Smooth muscle cell (in vitro differentiated cells): ENCODE measurements at regions not wholly inside any gene's neighbourhood (a gene's known extent, or its start where the extent isn't known, plus 50 kb on each side); places are given as distances from the start of the nearest gene placed in this dataset.

ENCODE experiments used
- DNase-seq: peaks from one replicate; lab custom pipeline; 2025; ENCODE audit not compliant: unreplicated experiment; lab: John Stamatoyannopoulos, UW
- H2AFZ ChIP-seq: fragments of 200-600 bp; sonication (generic); 2 replicates; pipeline ENCODE4 v1.6.0; 2016; ENCODE audit warnings: antibody characterized with exemption, low read depth, mild to moderate bottlenecking
- H3F3A ChIP-seq: fragments of 200-600 bp; sonication (generic); 2 replicates; pipeline ENCODE4 v1.6.0; 2017; ENCODE audit warnings: antibody characterized with exemption, low read depth
- H3K27ac ChIP-seq: fragments of 200-600 bp; sonication (generic); 2 replicates; pipeline ENCODE4 v1.5.1; 2016; ENCODE audit warnings: low read depth, mild to moderate bottlenecking
- H3K27me3 ChIP-seq: fragments of 200-600 bp; sonication (generic); 2 replicates; pipeline ENCODE4 v1.6.1; 2016; ENCODE audit warnings: low read depth, mild to moderate bottlenecking
- H3K36me3 ChIP-seq: fragments of 200-600 bp; sonication (generic); 2 replicates; pipeline ENCODE4 v1.5.1; 2016; ENCODE audit warnings: low read depth
- H3K4me1 ChIP-seq: fragments of 200-600 bp; sonication (generic); 2 replicates; pipeline ENCODE4 v1.5.1; 2016; ENCODE audit warnings: low read depth
- H3K4me2 ChIP-seq: fragments of 200-600 bp; sonication (generic); 2 replicates; pipeline ENCODE4 v1.6.0; 2016; ENCODE audit warnings: mild to moderate bottlenecking
- H3K4me3 ChIP-seq: fragments of 200-600 bp; sonication (generic); 2 replicates; pipeline ENCODE4 v1.5.1; 2016; ENCODE audit warnings: mild to moderate bottlenecking
- H3K79me2 ChIP-seq: fragments of 200-600 bp; sonication (generic); 2 replicates; pipeline ENCODE4 v1.6.0; 2016; ENCODE audit warnings: low read depth, mild to moderate bottlenecking
- H3K9ac ChIP-seq: fragments of 200-600 bp; sonication (generic); 2 replicates; pipeline ENCODE4 v1.6.0; 2016; ENCODE audit warnings: low read depth
- H3K9me3 ChIP-seq: fragments of 200-600 bp; sonication (generic); replicated peaks from 2 replicates; pipeline ENCODE4 v1.5.1; 2016; ENCODE audit warnings: low read depth
- H4K20me1 ChIP-seq: fragments of 200-600 bp; sonication (generic); 2 replicates; pipeline ENCODE4 v1.6.0; 2016; ENCODE audit warnings: low read depth
- CTCF ChIP-seq: fragments of 200-600 bp; sonication (generic); IDR thresholded peaks from 2 replicates; pipeline ENCODE4 v1.5.1; 2017; ENCODE audit warnings: borderline replicate concordance, mild to moderate bottlenecking, antibody characterized with exemption; ENCODE audit not compliant: insufficient read depth, poor library complexity, severe bottlenecking
- WGBS: methylation state at CpG from one replicate; pipeline ENCODE4 v1.1.7; 2016; ENCODE audit warnings: low lambda C conversion rate; 5-methylcytosine and 5-hydroxymethylcytosine counted together

GRCh38 chrX:20988804-20989203 lies 385.4 kb upstream of the CNKSR2 start:
- 65% methylated on average over 2 of the region's 2 CpGs for WGBS
- no peak overlapping the region for H3K4me3 ChIP-seq
- H3K4me2 ChIP-seq = no peak overlapping the region
- H3K4me1 ChIP-seq = no peaks in the 10 kb centered on the region
- H3F3A ChIP-seq = no peaks in the 10 kb centered on the region
- no peaks in the 10 kb centered on the region for H3K79me2 ChIP-seq
- DNase-seq = no peak
- no peak overlapping the region for H3K9ac ChIP-seq
- TF ChIP-seq CTCF = no peak
- H2AFZ ChIP-seq = no peak overlapping the region
- H3K9me3 ChIP-seq = no peaks in the 10 kb centered on the region
- no peaks in the 10 kb centered on the region for H3K27me3 ChIP-seq
- no peaks in the 10 kb centered on the region for H4K20me1 ChIP-seq
- no peak overlapping the region for H3K27ac ChIP-seq
- no peaks in the 10 kb centered on the region for H3K36me3 ChIP-seq

GRCh38 chrX:20988118-20988517 lies 386.1 kb upstream of the CNKSR2 start:
- H4K20me1 ChIP-seq = no peaks in the 10 kb centered on the region
- H3K27me3 ChIP-seq = no peaks in the 10 kb centered on the region
- 53% methylated on average over 3 of the region's 3 CpGs for WGBS
- no peak for DNase-seq
- no peaks in the 10 kb centered on the region for H3F3A ChIP-seq
- no peak overlapping the region for H2AFZ ChIP-seq
- no peak for TF ChIP-seq CTCF
- no peak overlapping the region for H3K27ac ChIP-seq
- H3K4me3 ChIP-seq = no peak overlapping the region
- H3K9ac ChIP-seq = no peak overlapping the region
- no peak overlapping the region for H3K4me2 ChIP-seq
- no peaks in the 10 kb centered on the region for H3K4me1 ChIP-seq
- no peaks in the 10 kb centered on the region for H3K36me3 ChIP-seq
- H3K79me2 ChIP-seq = no peaks in the 10 kb centered on the region
- H3K9me3 ChIP-seq = no peaks in the 10 kb centered on the region

GRCh38 chrX:20980426-20980825 lies 393.8 kb upstream of the CNKSR2 start:
- Histone ChIP-seq H4K20me1 (no peaks in the 10 kb centered on the region), H3K4me1 (no peaks in the 10 kb centered on the region), H3K4me3 (no peak overlapping the region), H3F3A (no peaks in the 10 kb centered on the region), H3K79me2 (no peaks in the 10 kb centered on the region), H3K36me3 (no peaks in the 10 kb centered on the region), H3K4me2 (no peak overlapping the region), H3K9ac (no peak overlapping the region), H3K27me3 (no peaks in the 10 kb centered on the region), H3K9me3 (no peaks in the 10 kb centered on the region), H3K27ac (no peak overlapping the region), H2AFZ (no peak overlapping the region)
- 81% methylated on average over 1 of the region's 1 CpG for WGBS
- no peak for DNase-seq
- no peak for TF ChIP-seq CTCF

- whole genome bisulfite sequencing = 50% methylated on average over 2 of the region's 2 CpGs
- Histone ChIP-seq H3K4me1 (no peaks in the 10 kb centered on the region), H2AFZ (no peak overlapping the region), H3K27me3 (no peaks in the 10 kb centered on the region), H3K4me2 (peak overlapping the region; percentile 39), H3F3A (no peaks in the 10 kb centered on the region), H3K36me3 (no peaks in the 10 kb centered on the region), H3K9me3 (no peaks in the 10 kb centered on the region), H3K79me2 (no peaks in the 10 kb centered on the region), H4K20me1 (no peaks in the 10 kb centered on the region), H3K27ac (peak overlapping the region; percentile 48), H3K4me3 (no peak overlapping the region), H3K9ac (no peak overlapping the region)
- DNase-seq = no peak
- no peak for TF ChIP-seq CTCF
Measured at GRCh38 chrX:20974326-20974725, 399.9 kb upstream of the CNKSR2 start.
